GM19023 (cell line): ENCODE measurements at regions not wholly inside any gene's neighbourhood (a gene's known extent, or its start where the extent isn't known, plus 50 kb on each side); places are given as distances from the start of the nearest gene placed in this dataset.

ENCODE experiments used
- ATAC-seq: cut with Tn5 transposase; IDR thresholded peaks from one replicate; pipeline ENCODE4 v1.9.1; 2021; ENCODE audit warnings: mild to moderate bottlenecking, moderate library complexity; ENCODE audit not compliant: unreplicated experiment

GRCh38 chr11:32003335-32003734 lies 87.5 kb upstream of the RCN1 start:
- ATAC-seq, result no peak

- no peak for ATAC-seq
Measured at GRCh38 chr11:32002311-32002710, 88.6 kb upstream of the RCN1 start.

- no peak for ATAC-seq
Measured at GRCh38 chr11:31997955-31998354, 92.9 kb upstream of the RCN1 start.

GRCh38 chr11:31996159-31996881 lies 94.6 kb upstream of the RCN1 start:
- no peak for ATAC-seq

- peak; percentile 95 for ATAC-seq
Measured at GRCh38 chr11:31995525-31996094, 95.3 kb upstream of the RCN1 start.

GRCh38 chr11:31995032-31995431 lies 95.8 kb upstream of the RCN1 start:
- no peak for ATAC-seq

GRCh38 chr11:31987118-31988005 lies 103.5 kb upstream of the RCN1 start:
- ATAC-seq, result no peak

- no peak for ATAC-seq
Measured at GRCh38 chr11:31986201-31986889, 104.5 kb upstream of the RCN1 start.

- ATAC-seq, result no peak
Measured at GRCh38 chr11:31981457-31981856, 109.4 kb upstream of the RCN1 start.

GRCh38 chr11:31977343-31977742 lies 113.5 kb upstream of the RCN1 start:
- ATAC-seq, result no peak

GRCh38 chr11:31974366-31975136 lies 116.3 kb upstream of the RCN1 start:
- no peak for ATAC-seq

- ATAC-seq, result no peak
Measured at GRCh38 chr11:31973172-31973571, 117.7 kb upstream of the RCN1 start.

- no peak for ATAC-seq
Measured at GRCh38 chr11:31972623-31973022, 118.3 kb upstream of the RCN1 start.

GRCh38 chr11:31969359-31969702 lies 121.5 kb upstream of the RCN1 start:
- no peak for ATAC-seq

- ATAC-seq, result no peak
Measured at GRCh38 chr11:31968461-31969358, 122.2 kb upstream of the RCN1 start.

- no peak for ATAC-seq
Measured at GRCh38 chr11:31967404-31968130, 123.3 kb upstream of the RCN1 start.

- no peak for ATAC-seq
Measured at GRCh38 chr11:31966846-31967245, 124.0 kb upstream of the RCN1 start.

GRCh38 chr11:31964181-31964580 lies 126.7 kb upstream of the RCN1 start:
- ATAC-seq, result no peak

GRCh38 chr11:31960126-31960525 lies 130.7 kb upstream of the RCN1 start:
- no peak for ATAC-seq
